IMR-90 (cell line): ENCODE measurements at regions not wholly inside any gene's neighbourhood (a gene's known extent, or its start where the extent isn't known, plus 50 kb on each side); places are given as distances from the start of the nearest gene placed in this dataset.
"Not testable (repeated sequence)": the region's sequence is repeated elsewhere in the genome, so short reads cannot be mapped to it uniquely, and the experiment has no call there.

Experiments
- ATAC-seq: fragments of 200-7000 bp; cut with Tn5 transposase; 2 replicates; pipeline ENCODE4 v1.9.1; 2020; ENCODE audit warnings: low read depth, mild to moderate bottlenecking, moderate library complexity
- BruUV-seq: library from RNA; stranded (reverse); fragments of 400-500 nt; replicated peaks from 2 replicates; lab custom pipeline; 2021; lab: Mats Ljungman, UMichigan
- CTCF ChIA-PET: fragments of 300-600 bp; formaldehyde crosslinking; extraction: SDS; loops from one replicate; lab custom pipeline; 2021; ENCODE audit warnings: antibody characterized with exemption; lab: Yijun Ruan, JAX
- POLR2A ChIA-PET: fragments of 300-600 bp; sonication (Branson Sonifier 250); formaldehyde crosslinking; loops from one replicate; lab custom pipeline; 2022; ENCODE audit warnings: antibody characterized with exemption; ENCODE audit not compliant: unreplicated experiment; lab: Charles Lee
- DNase-seq: peaks from one replicate; pipeline ENCODE4 v3.0.0; 2013
- H2AFZ ChIP-seq: replicated peaks from 2 replicates; pipeline ENCODE3; 2013; ENCODE audit warnings: low read length, mild to moderate bottlenecking; ENCODE audit not compliant: poor library complexity
- H2AK5ac ChIP-seq: 2 replicates; pipeline ENCODE4 v1.6.1; 2013; ENCODE audit warnings: low read depth, low read length, inconsistent platforms
- H2AK9ac ChIP-seq: replicated peaks from 2 replicates; pipeline ENCODE3; 2013; ENCODE audit warnings: mild to moderate bottlenecking, low read depth, low read length, moderate library complexity; ENCODE audit not compliant: poor library complexity
- H2BK120ac ChIP-seq: 2 replicates; pipeline ENCODE4 v1.6.1; 2013; ENCODE audit warnings: low read depth, low read length, inconsistent platforms
- H2BK15ac ChIP-seq: 3 replicates; pipeline ENCODE4 v1.6.1; 2013; ENCODE audit warnings: low read depth, low read length, inconsistent platforms
- H2BK20ac ChIP-seq: 2 replicates; pipeline ENCODE4 v1.6.1; 2013; ENCODE audit warnings: low read depth, mild to moderate bottlenecking, inconsistent platforms, low read length, moderate library complexity
- H2BK5ac ChIP-seq: 2 replicates; pipeline ENCODE4 v1.6.1; 2013; ENCODE audit warnings: mild to moderate bottlenecking, low read depth, low read length, inconsistent platforms; ENCODE audit not compliant: poor library complexity, severe bottlenecking
- H3K14ac ChIP-seq: replicated peaks from 2 replicates; pipeline ENCODE4 v1.6.1; 2013; ENCODE audit warnings: low read depth, low read length, inconsistent platforms
- H3K18ac ChIP-seq: 2 replicates; pipeline ENCODE4 v1.6.1; 2013; ENCODE audit warnings: low read depth, low read length, control low read depth
- H3K23ac ChIP-seq: 2 replicates; pipeline ENCODE4 v1.6.1; 2013; ENCODE audit warnings: low read depth, low read length, inconsistent platforms
- H3K27ac ChIP-seq: 2 replicates; pipeline ENCODE4 v1.5.1; 2013; ENCODE audit warnings: mild to moderate bottlenecking, control low read depth, low read length; ENCODE audit not compliant: insufficient read depth
- H3K27me3 ChIP-seq: 2 replicates; pipeline ENCODE4 v1.6.1; 2013; ENCODE audit warnings: low read length; ENCODE audit not compliant: control insufficient read depth, insufficient read depth
- H3K36me3 ChIP-seq: 2 replicates; pipeline ENCODE4 v1.6.1; 2013; ENCODE audit warnings: low read length, mixed read lengths; ENCODE audit not compliant: control insufficient read depth, insufficient read depth
- H3K4ac ChIP-seq: 2 replicates; pipeline ENCODE4 v1.6.1; 2013; ENCODE audit warnings: low read depth, low read length, inconsistent platforms
- H3K4me1 ChIP-seq: 2 replicates; pipeline ENCODE4 v1.6.1; 2013; ENCODE audit warnings: low read length, mixed read lengths; ENCODE audit not compliant: control insufficient read depth, insufficient read depth
- H3K4me2 ChIP-seq: 2 replicates; pipeline ENCODE4 v1.6.1; 2013; ENCODE audit warnings: low read depth, mild to moderate bottlenecking, control low read depth, low read length, moderate library complexity
- H3K4me3 ChIP-seq: 2 replicates; pipeline ENCODE4 v1.5.1; 2013; ENCODE audit warnings: low read depth, mild to moderate bottlenecking, control low read depth, low read length, moderate library complexity; ENCODE audit not compliant: insufficient read depth
- H3K56ac ChIP-seq: 2 replicates; pipeline ENCODE4 v1.6.1; 2013; ENCODE audit warnings: low read length, inconsistent platforms; ENCODE audit not compliant: insufficient read depth; ENCODE audit errors: extremely low read depth
- H3K79me1 ChIP-seq, 2 experiments: 2 replicates each; pipeline ENCODE4 v1.6.1; 2013; ENCODE audit warnings: low read length in 2 of 2, inconsistent platforms in 1 of 2, low read depth in 1 of 2
- H3K9ac ChIP-seq: 2 replicates; pipeline ENCODE4 v1.6.1; 2013; ENCODE audit warnings: low read depth, low read length, control low read depth
- H3K9me1 ChIP-seq: 2 replicates; pipeline ENCODE4 v1.6.1; 2013; ENCODE audit warnings: low read length, inconsistent platforms; ENCODE audit not compliant: insufficient read depth
- H3K9me3 ChIP-seq: 2 replicates; pipeline ENCODE4 v1.6.1; 2013; ENCODE audit warnings: low read length; ENCODE audit not compliant: control insufficient read depth, insufficient read depth
- H4K20me1 ChIP-seq: 2 replicates; pipeline ENCODE4 v1.6.1; 2013; ENCODE audit warnings: low read length, inconsistent platforms; ENCODE audit not compliant: insufficient read depth
- H4K5ac ChIP-seq: 2 replicates; pipeline ENCODE4 v1.6.1; 2013; ENCODE audit warnings: mild to moderate bottlenecking, low read depth, low read length, control low read depth
- H4K8ac ChIP-seq, 2 experiments: 2 replicates each; pipeline ENCODE4 v1.6.1; 2013; ENCODE audit warnings: low read depth in 2 of 2, low read length in 2 of 2, control low read depth in 1 of 2, inconsistent platforms in 1 of 2
- H4K91ac ChIP-seq: 2 replicates; pipeline ENCODE4 v1.6.1; 2013; ENCODE audit warnings: low read depth, low read length, inconsistent platforms; ENCODE audit not compliant: insufficient read depth
- BHLHE40 ChIP-seq: fragments of 150-350 bp; IDR thresholded peaks from 2 replicates; pipeline ENCODE4 v1.6.1; 2016; ENCODE audit warnings: mild to moderate bottlenecking, low read depth, low read length
- CHD1 ChIP-seq: IDR thresholded peaks from 2 replicates; pipeline ENCODE4 v1.6.1; 2012; ENCODE audit warnings: low read depth, low read length, improper control_type of control experiment
- FOS ChIP-seq: fragments of 150-350 bp; IDR thresholded peaks from 2 replicates; pipeline ENCODE4 v1.6.1; 2016; ENCODE audit warnings: low read depth, low read length
- MAFK ChIP-seq: IDR thresholded peaks from 2 replicates; pipeline ENCODE4 v1.6.1; 2012; ENCODE audit warnings: low read depth, low read length, improper control_type of control experiment
- POLR2A ChIP-seq: IDR thresholded peaks from 2 replicates; pipeline ENCODE4 v1.6.1; 2012; ENCODE audit warnings: mild to moderate bottlenecking, low read depth, low read length
- RCOR1 ChIP-seq: IDR thresholded peaks from 2 replicates; pipeline ENCODE4 v1.6.1; 2012; ENCODE audit warnings: mild to moderate bottlenecking, low read length, improper control_type of control experiment; ENCODE audit not compliant: insufficient replicate concordance
- RFX5 ChIP-seq: IDR thresholded peaks from 2 replicates; pipeline ENCODE4 v1.8.0; 2012; ENCODE audit warnings: low read depth, mild to moderate bottlenecking, low read length, moderate library complexity
- WGBS, 2 experiments: methylation state at CpG; one replicate each; pipeline versions ENCODE4 v1.1.5 to v1.1.7; 2013; ENCODE audit warnings: missing lambda C conversion rate in 2 of 2; ENCODE audit not compliant: insufficient read length in 1 of 2; ENCODE audit errors: extremely low coverage in 2 of 2; 5-methylcytosine and 5-hydroxymethylcytosine counted together
- dilution Hi-C: fragments of 300-500 bp; cut with HindIII; formaldehyde crosslinking; loops from one replicate; pipeline ENCODE4 v1.14.3; 2018; ENCODE audit warnings: low sequenced_read_pairs; ENCODE audit not compliant: unreplicated experiment
- in situ Hi-C: fragments of 300-500 bp; cut with MboI; formaldehyde crosslinking; loops from 3 replicates; pipeline ENCODE4 v1.14.3; 2019; ENCODE audit warnings: low sequenced_read_pairs, inconsistent platforms, mixed read lengths
- intact Hi-C: fragments of 100-400 bp; cut with micrococcal nuclease; formaldehyde crosslinking; loops from 2 replicates; pipeline ENCODE4 v1.10.0; 2022

DNA sequence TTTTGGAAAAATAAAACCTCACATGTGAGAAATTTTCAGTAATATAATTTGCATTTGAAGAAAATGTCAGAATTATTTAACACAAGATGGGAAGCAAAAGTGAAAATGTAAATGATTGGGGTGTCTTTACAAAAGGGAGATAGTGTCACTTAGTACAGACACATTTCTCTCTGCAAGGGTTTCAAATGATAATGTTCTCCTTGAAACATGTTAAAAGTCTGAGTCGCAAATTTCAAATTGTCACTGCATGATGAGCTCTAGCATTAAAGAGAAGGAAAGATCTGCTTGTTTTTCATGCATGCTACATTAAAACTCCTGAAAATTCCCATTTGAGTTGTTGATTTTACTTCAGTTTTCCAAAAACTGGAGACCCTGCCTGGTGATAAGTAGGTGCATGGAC is 122.0 kb upstream of the LDB2 start:
- Histone ChIP-seq H2AFZ (no peak overlapping the region), H3K79me1 (no peaks in the 10 kb centered on the region), H3K14ac (no peak overlapping the region), H2BK120ac (no peak overlapping the region), H3K9ac (no peak overlapping the region), H3K4me2 (no peak overlapping the region), H2BK20ac (no peak overlapping the region), H4K20me1 (no peaks in the 10 kb centered on the region), H3K27ac (no peak overlapping the region), H3K4me1 (peaks cover 2% of the 10 kb centered on the region), H2BK15ac (no peak overlapping the region), H3K18ac (no peak overlapping the region), H3K9me3 (no peaks in the 10 kb centered on the region), H4K5ac (no peak overlapping the region), H4K91ac (no peak overlapping the region), H3K9me1 (no peaks in the 10 kb centered on the region), H3K4ac (no peak overlapping the region), H2AK9ac (no peak overlapping the region), H3K23ac (no peak overlapping the region), H2BK5ac (no peak overlapping the region), H3K56ac (no peak overlapping the region), H4K8ac (0 out of 4 replicates have a peak overlapping the region, but pooled peaks of 1 of the 2 experiments have one; percentile 0), H3K36me3 (no peaks in the 10 kb centered on the region), H2AK5ac (no peak overlapping the region), H3K27me3 (no peaks in the 10 kb centered on the region), H3K4me3 (no peak overlapping the region)
- DNase-seq (no peak), ATAC-seq (no peak)
- CTCF ChIA-PET = no interaction called here
- no CpG with 5 or more reads among the region's 1 CpG for WGBS, 2 experiments
- TF ChIP-seq POLR2A (no peak), RFX5 (no peak), CHD1 (no peak), MAFK (no peak), FOS (no peak), BHLHE40 (no peak), RCOR1 (no peak)
- POLR2A ChIA-PET = no interaction called here
- intact Hi-C loops (no loop called here), in situ Hi-C loops (no loop called here), dilution Hi-C loops (no loop called here)
- no TSS peak for BruUV-seq

DNA sequence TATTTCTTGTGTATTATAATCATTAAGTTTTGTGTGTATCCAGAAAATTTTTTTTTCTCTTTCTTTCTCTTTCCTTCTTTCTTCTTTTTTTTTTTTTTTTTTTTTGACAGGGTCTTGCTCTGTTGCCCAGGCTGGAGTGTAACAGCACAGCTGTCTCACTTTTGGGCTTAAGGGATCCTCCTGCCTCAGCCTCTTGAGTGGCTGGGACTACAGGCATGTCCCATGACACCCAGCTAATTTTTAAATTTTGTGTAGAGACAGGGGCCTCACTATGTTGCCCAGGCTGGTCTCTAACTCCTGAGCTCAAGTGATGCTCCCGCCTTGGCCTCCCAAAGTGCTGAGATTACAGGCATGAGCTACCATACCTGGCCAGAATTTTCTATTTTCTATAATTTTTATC is 120.2 kb upstream of the LDB2 start:
- H4K91ac ChIP-seq, H3K36me3 ChIP-seq, intact Hi-C loops, H4K20me1 ChIP-seq, H3K27ac ChIP-seq, in situ Hi-C loops, DNase-seq, H3K9ac ChIP-seq, H3K9me3 ChIP-seq, H4K5ac ChIP-seq, H2AK5ac ChIP-seq, H3K4me2 ChIP-seq, H4K8ac ChIP-seq, H2AFZ ChIP-seq, H3K4me3 ChIP-seq, POLR2A ChIA-PET, BruUV-seq, H2BK120ac ChIP-seq, dilution Hi-C loops, H3K56ac ChIP-seq, H3K23ac ChIP-seq, H2BK5ac ChIP-seq, H2BK20ac ChIP-seq, H3K27me3 ChIP-seq, ATAC-seq, H2BK15ac ChIP-seq, H2AK9ac ChIP-seq, H3K18ac ChIP-seq, H3K4ac ChIP-seq, H3K4me1 ChIP-seq, H3K79me1 ChIP-seq, H3K9me1 ChIP-seq, H3K14ac ChIP-seq: not testable (repeated sequence)
- CTCF ChIA-PET = interaction anchor here (0.6 kb wide), 1 partner anchor 32 kb away, joined by 3 read pairs; no protein-coding TSS in a partner anchor
- no CpG with 5 or more reads among the region's 1 CpG for WGBS, 2 experiments
